ENCODE measurements at regions not wholly inside any gene's neighbourhood (a gene's known extent, or its start where the extent isn't known, plus 50 kb on each side); places are given as distances from the start of the nearest gene placed in this dataset.

DNA sequence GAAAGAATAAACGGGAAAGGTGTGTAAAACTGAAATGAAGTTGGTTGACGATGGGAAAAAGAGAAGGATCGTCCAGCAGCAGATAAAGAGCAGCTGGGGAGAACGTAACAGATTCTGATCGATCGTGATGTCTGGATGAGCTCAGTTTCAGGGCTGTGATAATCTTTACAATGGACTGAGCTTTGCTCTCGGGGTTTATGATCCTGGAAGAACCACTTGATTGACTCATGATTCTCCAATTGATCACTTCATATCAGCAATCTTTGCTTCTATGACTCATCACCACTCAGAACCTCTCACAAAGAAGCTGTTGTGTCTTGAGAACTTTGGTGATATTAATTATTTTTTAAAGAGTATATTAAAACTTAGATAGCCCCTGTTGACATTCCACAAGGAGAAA is 690.7 kb downstream of the TUSC7 start:
- Histone ChIP-seq H3K9me2 (no peaks in the 10 kb centered on the region), H3K4me3 (ENCODE audit: low read depth in 2 of 2, low read length in 1 of 2) (no peak overlapping the region), H3F3A (replicated peaks; ENCODE audit: insufficient read depth) (no peaks in the 10 kb centered on the region), H3K4me2 (no peak overlapping the region), H3K9ac (no peak overlapping the region), H3K9me3 (no peaks in the 10 kb centered on the region), H3K27me3 (ENCODE audit: insufficient read depth) (no peaks in the 10 kb centered on the region), H4K20me1 (ENCODE audit: insufficient read depth) (no peaks in the 10 kb centered on the region), H3K79me2 (ENCODE audit: insufficient read depth) (no peaks in the 10 kb centered on the region), H3K27ac (ENCODE audit: low read depth in 2 of 2, low read length in 1 of 2) (no peak overlapping the region; a peak in 1 of 4 replicates), H2AFZ (ENCODE audit: low read depth) (no peak overlapping the region), H3K4me1 (ENCODE audit: control insufficient read depth in 1 of 2, insufficient read depth in 2 of 2, low read depth in 1 of 2, low read length in 1 of 2) (peaks cover 0 to 41% of the 10 kb centered on the region in 2 experiments; a peak in 2 of 4 replicates), H3K36me3 (replicated peaks in 1 of 2; ENCODE audit: control insufficient read depth in 1 of 2, insufficient read depth in 2 of 2, low read length in 1 of 2) (no peaks in the 10 kb centered on the region)
- TF ChIP-seq NFIC (IDR thresholded peaks at IDR 0.05; ENCODE audit: borderline replicate concordance) (no peak), RCOR1 (IDR thresholded peaks at IDR 0.05; ENCODE audit: low read length) (no peak), GATA2 (CRISPR knock-in tag; IDR thresholded peaks at IDR 0.05) (no peak), RFX5 (IDR thresholded peaks at IDR 0.05; ENCODE audit: low read length) (no peak), MXI1 (IDR thresholded peaks at IDR 0.05; ENCODE audit: low read depth, low read length) (no peak), EP300 (IDR thresholded peaks at IDR 0.05; ENCODE audit: borderline replicate concordance in 1 of 2, low read depth in 1 of 2, low read length in 1 of 2) (no peak), ELF1 (IDR thresholded peaks at IDR 0.05) (no peak), TEAD4 (IDR thresholded peaks at IDR 0.05; ENCODE audit: borderline replicate concordance, insufficient read depth) (no peak), TAF1 (IDR thresholded peaks at IDR 0.05; ENCODE audit: borderline replicate concordance, low read depth, low read length) (no peak), RAD21 (IDR thresholded peaks at IDR 0.05; ENCODE audit: low read length) (no peak), JUND (IDR thresholded peaks at IDR 0.05) (no peak), TCF12 (IDR thresholded peaks at IDR 0.05) (no peak)
- TF ChIP-seq, protein P1, sequence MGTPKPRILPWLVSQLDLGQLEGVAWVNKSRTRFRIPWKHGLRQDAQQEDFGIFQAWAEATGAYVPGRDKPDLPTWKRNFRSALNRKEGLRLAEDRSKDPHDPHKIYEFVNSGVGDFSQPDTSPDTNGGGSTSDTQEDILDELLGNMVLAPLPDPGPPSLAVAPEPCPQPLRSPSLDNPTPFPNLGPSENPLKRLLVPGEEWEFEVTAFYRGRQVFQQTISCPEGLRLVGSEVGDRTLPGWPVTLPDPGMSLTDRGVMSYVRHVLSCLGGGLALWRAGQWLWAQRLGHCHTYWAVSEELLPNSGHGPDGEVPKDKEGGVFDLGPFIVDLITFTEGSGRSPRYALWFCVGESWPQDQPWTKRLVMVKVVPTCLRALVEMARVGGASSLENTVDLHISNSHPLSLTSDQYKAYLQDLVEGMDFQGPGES (IDR thresholded peaks at IDR 0.05; ENCODE audit: low read depth, low read length) = no peak
- TF ChIP-seq, protein P2, sequence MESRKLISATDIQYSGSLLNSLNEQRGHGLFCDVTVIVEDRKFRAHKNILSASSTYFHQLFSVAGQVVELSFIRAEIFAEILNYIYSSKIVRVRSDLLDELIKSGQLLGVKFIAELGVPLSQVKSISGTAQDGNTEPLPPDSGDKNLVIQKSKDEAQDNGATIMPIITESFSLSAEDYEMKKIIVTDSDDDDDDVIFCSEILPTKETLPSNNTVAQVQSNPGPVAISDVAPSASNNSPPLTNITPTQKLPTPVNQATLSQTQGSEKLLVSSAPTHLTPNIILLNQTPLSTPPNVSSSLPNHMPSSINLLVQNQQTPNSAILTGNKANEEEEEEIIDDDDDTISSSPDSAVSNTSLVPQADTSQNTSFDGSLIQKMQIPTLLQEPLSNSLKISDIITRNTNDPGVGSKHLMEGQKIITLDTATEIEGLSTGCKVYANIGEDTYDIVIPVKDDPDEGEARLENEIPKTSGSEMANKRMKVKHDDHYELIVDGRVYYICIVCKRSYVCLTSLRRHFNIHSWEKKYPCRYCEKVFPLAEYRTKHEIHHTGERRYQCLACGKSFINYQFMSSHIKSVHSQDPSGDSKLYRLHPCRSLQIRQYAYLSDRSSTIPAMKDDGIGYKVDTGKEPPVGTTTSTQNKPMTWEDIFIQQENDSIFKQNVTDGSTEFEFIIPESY (IDR thresholded peaks at IDR 0.05; ENCODE audit: borderline replicate concordance, low read depth) = no peak
- POLR2A ChIA-PET = no interaction called here
- WGBS (ENCODE audit: low lambda C conversion rate) = 86% methylated on average over 7 of the region's 7 CpGs
- no peak for DNase-seq
- CTCF ChIA-PET = interaction anchor here (0.8 to 1.2 kb wide), 4 partner anchors 126 to 630 kb away, joined by 3 to 5 read pairs (median 4); no protein-coding TSS in a partner anchor

DNA sequence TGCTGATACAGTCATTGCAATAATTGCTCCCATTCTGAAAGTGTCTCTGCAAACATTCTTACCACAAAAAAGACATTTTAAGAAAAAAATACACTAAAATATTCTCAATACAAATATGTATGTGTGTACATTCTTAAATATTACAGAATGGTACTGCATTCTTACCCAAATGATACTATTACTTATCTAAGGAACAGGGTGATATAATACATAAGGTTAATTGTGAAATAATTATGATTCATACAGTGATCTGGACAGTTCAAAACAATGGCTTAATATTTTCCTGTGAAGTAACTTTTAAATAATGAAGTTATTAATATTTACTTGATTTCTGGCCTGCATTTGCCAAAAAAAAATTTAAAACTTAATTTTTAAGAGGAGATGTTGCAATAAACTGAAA is 694.6 kb downstream of the TUSC7 start:
- no peaks in the 10 kb centered on the region for H4K20me1 ChIP-seq (ENCODE audit: insufficient read depth)
- no peaks in the 10 kb centered on the region for H3K9me3 ChIP-seq
- no peak overlapping the region for H3K4me3 ChIP-seq (ENCODE audit: low read depth in 2 of 2, low read length in 1 of 2)
- no peak overlapping the region for H2AFZ ChIP-seq (ENCODE audit: low read depth)
- H3K9ac ChIP-seq = no peak overlapping the region
- no peak for DNase-seq
- H3K79me2 ChIP-seq (ENCODE audit: insufficient read depth) = no peaks in the 10 kb centered on the region
- H3K36me3 ChIP-seq (replicated peaks in 1 of 2; ENCODE audit: control insufficient read depth in 1 of 2, insufficient read depth in 2 of 2, low read length in 1 of 2) = no peaks in the 10 kb centered on the region
- no peaks in the 10 kb centered on the region for H3K9me2 ChIP-seq
- ChIA-PET POLR2A (no interaction called here), CTCF (no interaction called here)
- H3F3A ChIP-seq (replicated peaks; ENCODE audit: insufficient read depth) = no peaks in the 10 kb centered on the region
- no peaks in the 10 kb centered on the region for H3K27me3 ChIP-seq (ENCODE audit: insufficient read depth)
- H3K4me2 ChIP-seq = no peak overlapping the region
- H3K4me1 ChIP-seq (ENCODE audit: control insufficient read depth in 1 of 2, insufficient read depth in 2 of 2, low read depth in 1 of 2, low read length in 1 of 2) = peaks cover 0 to 28% of the 10 kb centered on the region in 2 experiments; a peak in 2 of 4 replicates
- no peak for TF ChIP-seq MEF2A (IDR thresholded peaks at IDR 0.05; ENCODE audit: borderline replicate concordance, low read depth)
- TF ChIP-seq, protein P1 (IDR thresholded peaks at IDR 0.05; ENCODE audit: low read depth, low read length) = no peak
- no peak for TF ChIP-seq GATA2 (CRISPR knock-in tag; IDR thresholded peaks at IDR 0.05)
- TF ChIP-seq RAD21 (IDR thresholded peaks at IDR 0.05; ENCODE audit: low read length) = no peak
- TF ChIP-seq GABPA (IDR thresholded peaks at IDR 0.05; ENCODE audit: low read depth) = no peak
- no peak for TF ChIP-seq CTCF (IDR thresholded peaks at IDR 0.05)
- TF ChIP-seq TEAD4 (IDR thresholded peaks at IDR 0.05; ENCODE audit: borderline replicate concordance, insufficient read depth) = no peak
- no peak for TF ChIP-seq YY1 (IDR thresholded peaks at IDR 0.05; ENCODE audit: low read depth)
- TF ChIP-seq EZH2phosphoT487 (IDR thresholded peaks at IDR 0.05; ENCODE audit: borderline replicate concordance, low read depth) = no peak
- TF ChIP-seq RFX5 (IDR thresholded peaks at IDR 0.05; ENCODE audit: low read length) = no peak
- no peak for TF ChIP-seq SIN3A (IDR thresholded peaks at IDR 0.05; ENCODE audit: borderline replicate concordance, low read depth, low read length)
- TF ChIP-seq RXRA (IDR thresholded peaks at IDR 0.05; ENCODE audit: borderline replicate concordance, low read depth) = no peak
- no peak for TF ChIP-seq RCOR1 (IDR thresholded peaks at IDR 0.05; ENCODE audit: low read length)
- no peak for TF ChIP-seq SMC3 (IDR thresholded peaks at IDR 0.05; ENCODE audit: low read depth, low read length)
- H3K27ac ChIP-seq (ENCODE audit: low read depth in 2 of 2, low read length in 1 of 2) = no peak overlapping the region; a peak in 1 of 4 replicates
